ENCODE measurements at regions not wholly inside any gene's neighbourhood (a gene's known extent, or its start where the extent isn't known, plus 50 kb on each side); places are given as distances from the start of the nearest gene placed in this dataset.

- no peak for DNase-seq
- Mint-ChIP-seq H3K36me3 (ENCODE audit: insufficient read depth in 2 of 2) (peaks cover 0 to 2% of the 10 kb centered on the region in 2 donors), H3K4me3 (no peak overlapping the region), H3K9me3 (no peaks in the 10 kb centered on the region), H3K27me3 (ENCODE audit: low read depth) (no peaks in the 10 kb centered on the region), H3K4me1 (ENCODE audit: low read depth) (no peaks in the 10 kb centered on the region), H3K27ac (no peak overlapping the region)
- no peak for ATAC-seq (replicated peaks in 1 of 2)
Measured at GRCh38 chr13:59513686-59514085, 650.0 kb downstream of the DIAPH3 start.

- Mint-ChIP-seq H3K36me3 (ENCODE audit: insufficient read depth in 2 of 2) (peaks cover 0 to 2% of the 10 kb centered on the region in 2 donors), H3K9me3 (no peaks in the 10 kb centered on the region), H3K4me3 (no peak overlapping the region), H3K4me1 (ENCODE audit: low read depth) (no peaks in the 10 kb centered on the region), H3K27ac (no peak overlapping the region), H3K27me3 (ENCODE audit: low read depth) (no peaks in the 10 kb centered on the region)
- DNase-seq (no peak), ATAC-seq (replicated peaks in 1 of 2) (no peak)
Measured at GRCh38 chr13:59514316-59514715, 649.4 kb downstream of the DIAPH3 start.

GRCh38 chr13:59519819-59520218 lies 643.9 kb downstream of the DIAPH3 start:
- no peak for ATAC-seq (replicated peaks in 1 of 2)
- Mint-ChIP-seq H3K27ac (no peak overlapping the region), H3K9me3 (no peaks in the 10 kb centered on the region)

GRCh38 chr13:59521549-59521948 lies 642.2 kb downstream of the DIAPH3 start:
- Mint-ChIP-seq H3K27ac (no peak overlapping the region), H3K27me3 (ENCODE audit: low read depth) (no peaks in the 10 kb centered on the region), H3K4me3 (no peak overlapping the region), H3K4me1 (ENCODE audit: low read depth) (no peaks in the 10 kb centered on the region), H3K36me3 (ENCODE audit: insufficient read depth in 2 of 2) (peaks cover 0 to 2% of the 10 kb centered on the region in 2 donors), H3K9me3 (no peaks in the 10 kb centered on the region)
- no peak for DNase-seq
- ATAC-seq (replicated peaks in 1 of 2): no peak

More at GRCh38 chr13:59519819-59520218, 643.9 kb downstream of the DIAPH3 start:
- H3K4me1 Mint-ChIP-seq (ENCODE audit: low read depth): no peaks in the 10 kb centered on the region
- no peak overlapping the region for H3K4me3 Mint-ChIP-seq
- H3K36me3 Mint-ChIP-seq (ENCODE audit: insufficient read depth in 2 of 2): peaks cover 0 to 2% of the 10 kb centered on the region in 2 donors
- no peak for DNase-seq
- H3K27me3 Mint-ChIP-seq (ENCODE audit: low read depth): no peaks in the 10 kb centered on the region

GRCh38 chr13:59522652-59523051 lies 641.1 kb downstream of the DIAPH3 start:
- Mint-ChIP-seq H3K9me3 (no peaks in the 10 kb centered on the region), H3K36me3 (ENCODE audit: insufficient read depth in 2 of 2) (peaks cover 0 to 2% of the 10 kb centered on the region in 2 donors), H3K4me1 (ENCODE audit: low read depth) (no peaks in the 10 kb centered on the region), H3K4me3 (no peak overlapping the region), H3K27me3 (ENCODE audit: low read depth) (no peaks in the 10 kb centered on the region), H3K27ac (no peak overlapping the region)
- DNase-seq (no peak), ATAC-seq (replicated peaks in 1 of 2) (no peak)

- no peak for ATAC-seq (replicated peaks in 1 of 2)
- Mint-ChIP-seq H3K36me3 (ENCODE audit: insufficient read depth in 2 of 2) (no peaks in the 10 kb centered on the region), H3K4me3 (no peak overlapping the region), H3K9me3 (no peaks in the 10 kb centered on the region), H3K27me3 (ENCODE audit: low read depth) (no peaks in the 10 kb centered on the region), H3K27ac (no peak overlapping the region), H3K4me1 (ENCODE audit: low read depth) (peaks cover 6% of the 10 kb centered on the region)
- DNase-seq: no peak
Measured at GRCh38 chr13:59527500-59527899, 636.2 kb downstream of the DIAPH3 start.

- H3K9me3 Mint-ChIP-seq: no peaks in the 10 kb centered on the region
- ATAC-seq (replicated peaks in 1 of 2): peak; percentile 56 to 58
- no peak overlapping the region for H3K27ac Mint-ChIP-seq
- H3K4me3 Mint-ChIP-seq: peak overlapping the region in 1 of 2 donors; percentile 30
- H3K36me3 Mint-ChIP-seq (ENCODE audit: insufficient read depth in 2 of 2): no peaks in the 10 kb centered on the region
- peak in 1 of 2 donors; percentile 4 for DNase-seq
- peaks cover 6% of the 10 kb centered on the region for H3K4me1 Mint-ChIP-seq (ENCODE audit: low read depth)
- H3K27me3 Mint-ChIP-seq (ENCODE audit: low read depth): no peaks in the 10 kb centered on the region
Measured at GRCh38 chr13:59531571-59532091, 632.1 kb downstream of the DIAPH3 start.

GRCh38 chr13:59532405-59532804 lies 631.3 kb downstream of the DIAPH3 start:
- Mint-ChIP-seq H3K27me3 (ENCODE audit: low read depth) (no peaks in the 10 kb centered on the region), H3K9me3 (no peaks in the 10 kb centered on the region), H3K27ac (no peak overlapping the region), H3K36me3 (ENCODE audit: insufficient read depth in 2 of 2) (no peaks in the 10 kb centered on the region), H3K4me3 (no peak overlapping the region), H3K4me1 (ENCODE audit: low read depth) (peaks cover 6% of the 10 kb centered on the region)
- ATAC-seq (replicated peaks in 1 of 2) (no peak), DNase-seq (no peak)

- Mint-ChIP-seq H3K4me1 (ENCODE audit: low read depth) (peaks cover 6% of the 10 kb centered on the region), H3K4me3 (no peak overlapping the region), H3K27me3 (ENCODE audit: low read depth) (no peaks in the 10 kb centered on the region), H3K36me3 (ENCODE audit: insufficient read depth in 2 of 2) (no peaks in the 10 kb centered on the region), H3K9me3 (no peaks in the 10 kb centered on the region), H3K27ac (no peak overlapping the region)
- ATAC-seq (replicated peaks in 1 of 2): no peak
- no peak for DNase-seq
Measured at GRCh38 chr13:59533561-59534555, 629.9 kb downstream of the DIAPH3 start.

GRCh38 chr13:59534806-59535205 lies 628.9 kb downstream of the DIAPH3 start:
- no peak overlapping the region for H3K27ac Mint-ChIP-seq
- H3K4me1 Mint-ChIP-seq (ENCODE audit: low read depth): peaks cover 6% of the 10 kb centered on the region
- no peaks in the 10 kb centered on the region for H3K27me3 Mint-ChIP-seq (ENCODE audit: low read depth)

GRCh38 chr13:59537500-59537899 lies 626.2 kb downstream of the DIAPH3 start:
- Mint-ChIP-seq H3K4me1 (ENCODE audit: low read depth) (no peaks in the 10 kb centered on the region), H3K27ac (no peak overlapping the region), H3K4me3 (no peak overlapping the region), H3K9me3 (no peaks in the 10 kb centered on the region), H3K27me3 (ENCODE audit: low read depth) (no peaks in the 10 kb centered on the region), H3K36me3 (ENCODE audit: insufficient read depth in 2 of 2) (no peaks in the 10 kb centered on the region)
- no peak for DNase-seq
- no peak for ATAC-seq (replicated peaks in 1 of 2)

More at GRCh38 chr13:59534806-59535205, 628.9 kb downstream of the DIAPH3 start:
- DNase-seq (no peak), ATAC-seq (replicated peaks in 1 of 2) (no peak)
- no peaks in the 10 kb centered on the region for H3K36me3 Mint-ChIP-seq (ENCODE audit: insufficient read depth in 2 of 2)
- no peaks in the 10 kb centered on the region for H3K9me3 Mint-ChIP-seq
- H3K4me3 Mint-ChIP-seq: no peak overlapping the region

GRCh38 chr13:59538512-59538911 lies 625.2 kb downstream of the DIAPH3 start:
- Mint-ChIP-seq H3K27ac (no peak overlapping the region), H3K9me3 (no peaks in the 10 kb centered on the region), H3K4me3 (no peak overlapping the region), H3K4me1 (ENCODE audit: low read depth) (no peaks in the 10 kb centered on the region), H3K27me3 (ENCODE audit: low read depth) (no peaks in the 10 kb centered on the region), H3K36me3 (ENCODE audit: insufficient read depth in 2 of 2) (no peaks in the 10 kb centered on the region)
- ATAC-seq (replicated peaks in 1 of 2): no peak
- no peak for DNase-seq

- DNase-seq (no peak), ATAC-seq (replicated peaks in 1 of 2) (no peak)
- no peak overlapping the region for H3K4me3 Mint-ChIP-seq
- H3K36me3 Mint-ChIP-seq (ENCODE audit: insufficient read depth in 2 of 2): no peaks in the 10 kb centered on the region
- peaks cover 0 to 3% of the 10 kb centered on the region in 2 donors for H3K9me3 Mint-ChIP-seq
- no peaks in the 10 kb centered on the region for H3K27me3 Mint-ChIP-seq (ENCODE audit: low read depth)
- H3K4me1 Mint-ChIP-seq (ENCODE audit: low read depth): no peaks in the 10 kb centered on the region
- no peak overlapping the region for H3K27ac Mint-ChIP-seq
Measured at GRCh38 chr13:59542303-59542702, 621.4 kb downstream of the DIAPH3 start.
